MM.1S (cell line): ENCODE measurements at regions not wholly inside any gene's neighbourhood (a gene's known extent, or its start where the extent isn't known, plus 50 kb on each side); places are given as distances from the start of the nearest gene placed in this dataset.

Experiments
- DNase-seq: peaks from one replicate; pipeline ENCODE4 v3.0.0-alpha.2; 2015
- H2AFZ ChIP-seq: fragments of 300-600 bp; sonication (generic); 2 replicates; pipeline ENCODE4 v1.6.0; 2016; ENCODE audit warnings: antibody characterized with exemption, low read length
- H3F3A ChIP-seq: fragments of 300-600 bp; sonication (generic); 2 replicates; pipeline ENCODE4 v1.6.1; 2016; ENCODE audit warnings: mild to moderate bottlenecking, antibody characterized with exemption, low read length, moderate library complexity, mixed read lengths; ENCODE audit not compliant: insufficient read depth
- H3K27ac ChIP-seq: fragments of 300-600 bp; sonication (generic); 2 replicates; pipeline ENCODE4 v1.5.1; 2016; ENCODE audit warnings: mild to moderate bottlenecking, low read length
- H3K27me3 ChIP-seq: fragments of 300-600 bp; sonication (generic); replicated peaks from 2 replicates; pipeline ENCODE4 v1.6.0; 2016; ENCODE audit warnings: low read length; ENCODE audit not compliant: insufficient read depth
- H3K36me3 ChIP-seq: fragments of 300-600 bp; sonication (generic); replicated peaks from 2 replicates; pipeline ENCODE4 v1.6.1; 2016; ENCODE audit warnings: mild to moderate bottlenecking, low read length, mixed read lengths; ENCODE audit not compliant: insufficient read depth
- H3K4me1 ChIP-seq: fragments of 300-600 bp; sonication (generic); 2 replicates; pipeline ENCODE4 v1.6.1; 2016; ENCODE audit warnings: low read length, mixed read lengths
- H3K4me2 ChIP-seq: fragments of 300-600 bp; sonication (generic); 2 replicates; pipeline ENCODE4 v1.6.0; 2016; ENCODE audit warnings: low read depth, low read length
- H3K4me3 ChIP-seq: fragments of 300-600 bp; sonication (generic); 2 replicates; pipeline ENCODE4 v1.5.1; 2016; ENCODE audit warnings: low read length, mixed read lengths
- H3K79me2 ChIP-seq: fragments of 300-600 bp; sonication (generic); 2 replicates; pipeline ENCODE4 v1.6.1; 2016; ENCODE audit warnings: mixed run types, low read length, mixed read lengths
- H3K9ac ChIP-seq: fragments of 300-600 bp; sonication (generic); 2 replicates; pipeline ENCODE4 v1.6.1; 2016; ENCODE audit warnings: low read length, mixed read lengths
- H3K9me2 ChIP-seq: fragments of 300-600 bp; sonication (generic); replicated peaks from 2 replicates; pipeline ENCODE4 v1.6.1; 2016; ENCODE audit warnings: mild to moderate bottlenecking, low read length, mixed read lengths; ENCODE audit not compliant: insufficient read depth
- H3K9me3 ChIP-seq: fragments of 300-600 bp; sonication (generic); replicated peaks from 2 replicates; pipeline ENCODE4 v1.6.1; 2016; ENCODE audit warnings: mild to moderate bottlenecking, low read length, mixed read lengths; ENCODE audit not compliant: insufficient read depth
- H4K20me1 ChIP-seq: fragments of 300-600 bp; sonication (generic); 2 replicates; pipeline ENCODE4 v1.6.1; 2016; ENCODE audit warnings: mild to moderate bottlenecking, low read length, moderate library complexity, mixed read lengths; ENCODE audit not compliant: insufficient read depth
- EZH2 ChIP-seq: fragments of 300-600 bp; sonication (generic); optimal IDR thresholded peaks from 2 replicates; pipeline ENCODE3; 2017; ENCODE audit warnings: low read depth, mild to moderate bottlenecking, antibody characterized with exemption, low read length, mixed read lengths
- EZH2phosphoT487 ChIP-seq: fragments of 300-600 bp; sonication (generic); IDR thresholded peaks from 2 replicates; pipeline ENCODE4 v1.6.1; 2018; ENCODE audit warnings: antibody characterized with exemption, low read length
- TF ChIP-seq, protein P1 (sequence below): fragments of 300-600 bp; sonication (generic); IDR thresholded peaks from 2 replicates; pipeline ENCODE4 v1.5.1; 2016; ENCODE audit warnings: antibody characterized with exemption, low read length, mixed read lengths

DNA sequence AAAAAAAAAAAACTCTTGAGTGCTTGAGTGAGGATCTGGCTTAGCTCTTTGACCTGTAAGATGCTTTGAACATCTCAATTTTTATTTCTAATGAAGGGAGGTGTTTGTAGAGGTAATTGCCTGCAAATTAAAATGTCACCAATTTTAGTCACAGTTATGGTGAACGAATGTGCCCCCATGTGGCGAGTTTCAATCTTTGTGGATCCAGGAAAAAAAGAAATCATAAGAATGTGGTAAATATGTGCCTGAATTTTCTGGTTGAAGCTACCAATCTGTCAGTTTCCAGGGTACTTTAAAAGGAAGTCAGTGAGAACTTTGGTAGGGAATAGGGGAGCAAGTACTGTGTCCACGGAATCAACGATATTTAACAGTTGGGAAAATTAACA is 1772.4 kb upstream of the CDH9 start:
- Histone ChIP-seq H2AFZ (no peak overlapping the region), H3K9me3 (no peaks in the 10 kb centered on the region), H3K9me2 (no peaks in the 10 kb centered on the region)

DNA sequence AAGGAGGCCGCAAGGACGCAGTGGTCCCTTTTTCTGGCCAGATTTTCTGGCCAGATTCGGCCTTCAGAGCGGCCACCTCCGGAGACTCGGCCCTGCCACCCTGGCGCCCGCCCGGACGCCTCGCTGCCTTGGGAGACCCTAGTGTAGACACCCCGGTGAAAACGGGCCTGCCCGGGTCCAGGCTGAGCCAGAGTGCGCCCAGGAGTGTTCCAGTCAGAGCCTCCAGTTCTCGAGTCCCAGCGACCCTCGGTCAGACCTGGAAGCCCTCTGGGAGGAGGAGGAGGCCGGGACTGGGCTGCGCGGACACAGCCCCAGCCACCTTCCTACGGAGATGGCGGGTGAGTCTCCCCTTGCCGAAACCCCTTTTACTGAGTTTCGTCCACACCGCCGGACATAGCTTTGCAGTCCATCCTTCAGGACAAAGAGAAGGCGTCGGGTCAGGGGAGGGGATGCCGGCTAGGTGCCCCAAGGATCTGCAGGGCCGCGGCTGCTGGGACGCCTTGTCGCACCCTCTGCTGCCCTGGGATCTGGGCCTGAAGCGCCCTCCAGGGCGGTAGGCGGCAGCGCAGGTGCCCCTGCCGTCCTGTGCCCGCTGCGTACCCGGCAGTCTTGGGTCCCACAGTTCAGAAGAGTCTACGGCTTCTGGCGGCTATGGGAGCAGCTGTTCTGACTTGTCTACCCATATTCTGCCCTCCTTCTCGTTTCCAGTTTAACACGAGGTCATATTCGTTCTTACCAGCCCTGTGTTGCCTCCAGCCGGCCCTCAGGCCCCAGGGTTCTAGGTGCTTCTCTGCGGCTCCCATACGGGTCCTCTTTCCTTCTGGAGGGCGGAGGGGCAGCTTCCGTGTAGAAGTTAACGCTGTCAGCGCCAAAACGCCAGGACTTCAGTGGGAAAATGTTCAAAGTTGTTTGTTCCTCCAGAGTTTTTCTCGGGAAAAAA is 1771.7 kb upstream of the CDH9 start:
- no peak overlapping the region for H3K4me3 ChIP-seq
- H3K4me2 ChIP-seq = no peak overlapping the region

More for the DNA sequence above, 1772.4 kb upstream of the CDH9 start:
- no peaks in the 10 kb centered on the region for H4K20me1 ChIP-seq
- H3K4me3 ChIP-seq = no peak overlapping the region
- H3K27ac ChIP-seq = no peak overlapping the region
- no peaks in the 10 kb centered on the region for H3F3A ChIP-seq
- no peak for DNase-seq
- H3K9ac ChIP-seq = no peak overlapping the region
- H3K27me3 ChIP-seq = no peaks in the 10 kb centered on the region
- TF ChIP-seq EZH2phosphoT487 = no peak
- TF ChIP-seq, protein P1, sequence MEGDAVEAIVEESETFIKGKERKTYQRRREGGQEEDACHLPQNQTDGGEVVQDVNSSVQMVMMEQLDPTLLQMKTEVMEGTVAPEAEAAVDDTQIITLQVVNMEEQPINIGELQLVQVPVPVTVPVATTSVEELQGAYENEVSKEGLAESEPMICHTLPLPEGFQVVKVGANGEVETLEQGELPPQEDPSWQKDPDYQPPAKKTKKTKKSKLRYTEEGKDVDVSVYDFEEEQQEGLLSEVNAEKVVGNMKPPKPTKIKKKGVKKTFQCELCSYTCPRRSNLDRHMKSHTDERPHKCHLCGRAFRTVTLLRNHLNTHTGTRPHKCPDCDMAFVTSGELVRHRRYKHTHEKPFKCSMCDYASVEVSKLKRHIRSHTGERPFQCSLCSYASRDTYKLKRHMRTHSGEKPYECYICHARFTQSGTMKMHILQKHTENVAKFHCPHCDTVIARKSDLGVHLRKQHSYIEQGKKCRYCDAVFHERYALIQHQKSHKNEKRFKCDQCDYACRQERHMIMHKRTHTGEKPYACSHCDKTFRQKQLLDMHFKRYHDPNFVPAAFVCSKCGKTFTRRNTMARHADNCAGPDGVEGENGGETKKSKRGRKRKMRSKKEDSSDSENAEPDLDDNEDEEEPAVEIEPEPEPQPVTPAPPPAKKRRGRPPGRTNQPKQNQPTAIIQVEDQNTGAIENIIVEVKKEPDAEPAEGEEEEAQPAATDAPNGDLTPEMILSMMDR = no peak
- no peak for TF ChIP-seq EZH2
- no peaks in the 10 kb centered on the region for H3K4me1 ChIP-seq
- no peaks in the 10 kb centered on the region for H3K79me2 ChIP-seq
- no peaks in the 10 kb centered on the region for H3K36me3 ChIP-seq
- no peak overlapping the region for H3K4me2 ChIP-seq

GRCh38 chr5:28808967-28809810 is 1770.8 kb upstream of the CDH9 start:
- H3K4me3 ChIP-seq = no peak overlapping the region
- no peak for TF ChIP-seq EZH2
- TF ChIP-seq EZH2phosphoT487 = no peak
- TF ChIP-seq, protein P1 = no peak
- no peak overlapping the region for H3K27ac ChIP-seq
- no peaks in the 10 kb centered on the region for H3F3A ChIP-seq
- H2AFZ ChIP-seq = no peak overlapping the region
- no peaks in the 10 kb centered on the region for H3K36me3 ChIP-seq
- H3K4me1 ChIP-seq = no peaks in the 10 kb centered on the region
- no peak overlapping the region for H3K4me2 ChIP-seq
- no peak overlapping the region for H3K9ac ChIP-seq
- H3K27me3 ChIP-seq = no peaks in the 10 kb centered on the region
- no peaks in the 10 kb centered on the region for H4K20me1 ChIP-seq
- H3K9me3 ChIP-seq = no peaks in the 10 kb centered on the region
- DNase-seq = no peak
- no peaks in the 10 kb centered on the region for H3K79me2 ChIP-seq
- no peaks in the 10 kb centered on the region for H3K9me2 ChIP-seq

More for the DNA sequence above, 1771.7 kb upstream of the CDH9 start:
- Histone ChIP-seq H3F3A (no peaks in the 10 kb centered on the region), H3K9me3 (no peaks in the 10 kb centered on the region), H3K9ac (no peak overlapping the region), H3K27ac (no peak overlapping the region), H3K36me3 (no peaks in the 10 kb centered on the region), H3K4me1 (no peaks in the 10 kb centered on the region), H3K27me3 (no peaks in the 10 kb centered on the region), H2AFZ (no peak overlapping the region), H3K9me2 (no peaks in the 10 kb centered on the region), H3K79me2 (no peaks in the 10 kb centered on the region), H4K20me1 (no peaks in the 10 kb centered on the region)
- TF ChIP-seq EZH2 = no peak
- TF ChIP-seq, protein P1 = no peak
- TF ChIP-seq EZH2phosphoT487 = no peak
- DNase-seq = no peak
